CD4-positive, alpha-beta T cell treated with Interleukin-1 beta for 1 hour (primary cell): ENCODE measurements at regions not wholly inside any gene's neighbourhood (a gene's known extent, or its start where the extent isn't known, plus 50 kb on each side); places are given as distances from the start of the nearest gene placed in this dataset.
"Not testable (repeated sequence)": the region's sequence is repeated elsewhere in the genome, so short reads cannot be mapped to it uniquely, and the experiment has no call there.

Source experiments
- DNase-seq, 2 donors: peaks; one replicate each; pipeline ENCODE4 v3.0.0-alpha.2; 2020 to 2022

DNA sequence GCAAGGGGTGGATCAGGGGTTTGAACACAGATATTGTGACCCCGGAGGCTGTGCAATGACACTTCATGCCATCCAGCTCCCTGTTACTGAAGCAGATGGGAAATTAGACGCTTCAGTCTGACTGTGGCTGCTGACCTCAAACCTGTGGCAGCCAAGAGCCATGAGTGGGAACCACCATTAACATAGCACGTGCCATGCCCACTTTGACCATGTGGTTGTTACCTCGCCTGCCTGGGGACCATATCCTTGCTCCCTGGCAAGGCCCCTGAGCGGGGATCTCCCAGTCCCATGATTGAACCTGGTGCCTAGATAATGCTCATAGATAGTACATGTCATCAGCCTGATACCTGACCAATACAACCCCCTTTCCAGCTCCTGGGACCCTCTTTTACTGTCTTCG is 68.9 kb downstream of the CYP26B1 start:
- no peak for DNase-seq

DNA sequence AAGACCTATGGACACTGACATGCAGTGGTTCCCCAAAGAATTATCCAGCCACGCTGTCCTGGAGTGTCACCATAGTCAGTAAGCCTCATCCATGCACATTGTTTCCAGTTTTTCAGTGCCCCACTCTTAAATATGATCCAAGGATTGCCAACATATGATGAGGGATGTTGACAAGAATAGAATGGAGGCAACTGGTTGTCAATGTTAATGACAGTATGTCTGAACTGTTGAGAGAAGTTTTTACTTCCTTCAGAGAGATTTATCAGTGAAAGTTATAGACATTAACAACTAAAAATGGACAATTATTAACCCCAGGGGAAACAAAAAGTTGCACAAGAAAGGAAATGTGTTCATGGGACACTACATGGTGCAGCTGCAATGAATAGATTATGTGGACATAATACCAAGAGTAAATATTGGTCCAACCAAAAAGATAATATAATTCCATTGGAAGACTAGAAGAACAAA is 69.9 kb downstream of the CYP26B1 start:
- no peak for DNase-seq

GRCh38 chr2:72073373-72073772 is 74.3 kb downstream of the CYP26B1 start:
- DNase-seq = not testable (repeated sequence)

- not testable (repeated sequence) for DNase-seq
Observed at GRCh38 chr2:72064197-72064596, 83.5 kb downstream of the CYP26B1 start.

- DNase-seq = no peak
Observed at GRCh38 chr2:72062336-72062735, 85.3 kb downstream of the CYP26B1 start.

DNA sequence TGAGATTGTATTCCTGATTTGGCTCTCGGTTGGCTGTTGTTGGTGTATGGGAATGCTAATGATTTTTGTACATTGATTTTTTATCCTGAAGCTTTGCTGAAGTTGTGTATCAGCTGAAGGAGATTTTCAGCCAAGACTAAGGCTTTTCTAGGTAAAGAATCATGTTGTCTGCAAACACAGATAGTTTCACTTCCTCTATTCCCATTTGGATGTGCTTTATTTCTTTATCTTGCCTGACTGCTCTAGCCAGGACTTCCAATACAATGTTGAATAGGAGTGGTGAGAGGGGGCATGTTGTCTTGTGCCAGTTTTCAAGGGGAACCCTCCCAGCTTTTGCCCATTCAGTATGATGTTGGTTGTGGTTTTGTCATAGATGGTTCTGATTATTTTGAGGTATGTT is 90.4 kb downstream of the CYP26B1 start:
- DNase-seq = no peak

DNA sequence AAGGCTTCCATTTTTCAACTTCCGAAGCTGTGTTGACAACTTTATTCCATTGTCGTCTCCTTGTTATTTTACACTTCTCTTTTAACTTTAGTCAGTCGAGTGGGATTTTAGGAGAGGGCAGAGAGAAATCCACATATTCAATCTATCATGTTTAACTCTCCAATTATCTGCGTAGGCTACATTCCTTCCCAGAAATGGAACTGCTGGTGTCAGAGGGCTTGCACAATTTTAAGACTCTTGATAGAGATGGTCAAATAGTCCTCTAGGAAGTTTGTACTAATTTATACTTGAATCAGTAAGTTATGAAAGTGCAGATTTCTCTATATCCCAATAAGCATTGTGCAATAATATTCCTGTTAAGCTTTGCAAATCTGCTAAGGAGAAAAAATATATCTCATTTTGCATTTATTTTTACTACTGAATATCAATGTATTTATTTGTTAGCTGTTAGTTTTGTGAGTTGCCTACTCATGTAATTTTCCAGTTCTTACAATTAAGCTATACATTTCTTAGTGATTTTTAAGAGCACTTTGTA is 95.6 kb downstream of the CYP26B1 start:
- no peak for DNase-seq

DNA sequence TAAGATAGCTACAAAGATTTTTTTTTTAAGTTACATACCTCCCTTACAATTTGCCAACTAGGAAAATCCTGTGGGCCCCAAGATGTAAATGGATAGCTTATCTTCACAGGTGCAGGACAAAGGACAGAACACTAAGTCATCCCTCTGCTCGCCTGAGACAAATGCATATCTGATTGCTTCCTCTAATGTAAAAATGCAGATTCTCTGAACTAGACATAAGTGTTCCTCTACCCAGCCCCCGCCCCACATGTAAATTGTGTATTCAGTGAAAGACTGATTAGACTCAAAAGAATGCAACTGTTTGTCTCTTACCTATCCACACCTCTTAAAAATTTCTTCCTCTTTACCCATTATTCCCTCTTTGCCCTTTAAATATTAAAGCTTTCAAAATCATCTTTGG is 96.5 kb downstream of the CYP26B1 start:
- DNase-seq = no peak

GRCh38 chr2:72050734-72051133 is 96.9 kb downstream of the CYP26B1 start:
- DNase-seq = no peak

GRCh38 chr2:72048881-72049477 is 98.7 kb downstream of the CYP26B1 start:
- no peak for DNase-seq

GRCh38 chr2:72043985-72044384 is 103.7 kb downstream of the CYP26B1 start:
- DNase-seq = no peak

DNA sequence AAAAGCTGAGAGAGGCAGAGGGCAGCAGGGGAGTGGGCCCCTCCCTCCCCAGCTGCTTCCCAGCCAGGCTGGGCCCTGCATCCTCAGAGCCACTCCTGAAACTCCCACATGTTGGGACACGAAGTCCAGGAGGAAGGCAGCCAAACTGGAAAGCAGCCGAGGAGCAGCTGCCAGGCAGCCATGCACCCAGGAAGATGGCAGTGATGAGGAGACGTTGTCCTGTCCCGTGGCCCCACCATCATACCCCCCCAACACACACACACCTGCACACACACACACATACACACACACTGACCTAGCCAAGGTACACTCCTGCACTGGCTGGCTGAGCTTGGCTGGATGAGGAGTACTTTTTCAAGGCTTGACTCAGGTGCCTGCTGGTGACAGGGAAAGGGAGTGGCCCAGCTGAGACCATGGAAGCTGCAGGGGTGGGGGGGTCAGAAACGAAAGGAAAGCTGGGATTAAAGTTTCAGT is 106.0 kb downstream of the CYP26B1 start:
- DNase-seq = no peak

GRCh38 chr2:72040629-72041571 is 106.8 kb downstream of the CYP26B1 start:
- DNase-seq = no peak

DNA sequence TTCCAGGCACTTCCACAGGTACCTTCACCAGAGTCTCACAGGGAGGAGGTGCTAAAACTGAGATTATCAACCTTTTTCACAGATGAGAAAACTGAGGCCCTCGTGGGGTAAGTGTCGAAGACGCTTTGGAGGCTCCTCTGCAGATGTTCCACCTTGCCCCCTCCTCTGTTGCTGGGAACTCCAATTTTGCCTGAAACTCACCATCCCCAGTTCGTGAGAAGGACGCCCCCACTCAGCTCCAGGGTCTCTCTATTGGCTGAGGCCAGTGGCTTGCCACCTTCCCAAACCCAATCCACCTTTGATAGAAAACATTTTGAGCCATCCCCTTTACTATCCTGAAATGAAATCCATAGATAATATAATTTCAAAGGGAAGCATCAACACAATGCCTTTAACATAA is 109.1 kb downstream of the CYP26B1 start:
- DNase-seq = no peak

DNA sequence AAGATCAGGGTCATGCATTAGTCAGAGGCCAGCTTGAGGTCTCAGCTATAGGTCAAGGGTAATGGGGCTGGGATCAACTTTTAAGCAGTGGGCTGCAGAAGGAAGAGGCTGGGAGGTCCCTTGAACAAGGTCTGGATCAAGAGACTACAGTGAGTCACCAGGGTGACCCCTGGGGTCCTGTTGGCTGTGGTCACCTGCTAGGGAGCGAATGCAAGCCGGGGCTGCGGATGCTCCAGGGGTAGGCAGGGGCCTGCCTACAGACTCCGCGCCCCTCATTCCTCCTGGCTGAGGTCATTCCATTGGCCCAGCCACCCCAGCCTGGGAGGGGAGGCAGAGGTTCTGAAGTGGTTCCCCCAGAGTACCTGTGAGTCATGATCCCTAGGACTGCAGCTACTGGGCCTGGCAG is 110.4 kb downstream of the CYP26B1 start:
- DNase-seq = no peak

GRCh38 chr2:72036595-72036994 is 111.1 kb downstream of the CYP26B1 start:
- DNase-seq = no peak

GRCh38 chr2:72036173-72036545 is 111.5 kb downstream of the CYP26B1 start:
- no peak for DNase-seq

- DNase-seq = no peak
Observed at GRCh38 chr2:72035518-72036172, 112.0 kb downstream of the CYP26B1 start.

GRCh38 chr2:72034353-72035095 is 113.1 kb downstream of the CYP26B1 start:
- no peak for DNase-seq

- no peak for DNase-seq
Observed at GRCh38 chr2:72033636-72034035, 114.0 kb downstream of the CYP26B1 start.

GRCh38 chr2:72032481-72033041 is 115.1 kb downstream of the CYP26B1 start:
- no peak for DNase-seq
